ENCODE measurements at regions not wholly inside any gene's neighbourhood (a gene's known extent, or its start where the extent isn't known, plus 50 kb on each side); places are given as distances from the start of the nearest gene placed in this dataset.

- DNase-seq (ENCODE audit: extremely low read depth, low read depth, low spot score): no peak
Measured at GRCh38 chr10:107619139-107619538, 454.6 kb upstream of the SORCS1 start.

- DNase-seq (ENCODE audit: extremely low read depth, low read depth, low spot score): no peak
Measured at GRCh38 chr10:107618504-107618994, 454.0 kb upstream of the SORCS1 start.

GRCh38 chr10:107616463-107617410 lies 452.2 kb upstream of the SORCS1 start:
- DNase-seq (ENCODE audit: extremely low read depth, low read depth, low spot score): no peak

GRCh38 chr10:107616031-107616430 lies 451.5 kb upstream of the SORCS1 start:
- no peak for DNase-seq (ENCODE audit: extremely low read depth, low read depth, low spot score)

- no peak for DNase-seq (ENCODE audit: extremely low read depth, low read depth, low spot score)
Measured at GRCh38 chr10:107614939-107615685, 450.6 kb upstream of the SORCS1 start.

GRCh38 chr10:107611115-107611514 lies 446.6 kb upstream of the SORCS1 start:
- DNase-seq (ENCODE audit: extremely low read depth, low read depth, low spot score): no peak

GRCh38 chr10:107589081-107589480 lies 424.6 kb upstream of the SORCS1 start:
- no peak for DNase-seq (ENCODE audit: extremely low read depth, low read depth, low spot score)

- no peak for DNase-seq (ENCODE audit: extremely low read depth, low read depth, low spot score)
Measured at GRCh38 chr10:107585630-107586029, 421.1 kb upstream of the SORCS1 start.

- no peak for DNase-seq (ENCODE audit: extremely low read depth, low read depth, low spot score)
Measured at GRCh38 chr10:107583974-107584373, 419.5 kb upstream of the SORCS1 start.

- no peak for DNase-seq (ENCODE audit: extremely low read depth, low read depth, low spot score)
Measured at GRCh38 chr10:107579970-107580369, 415.5 kb upstream of the SORCS1 start.

- DNase-seq (ENCODE audit: extremely low read depth, low read depth, low spot score): no peak
Measured at GRCh38 chr10:107577221-107577620, 412.7 kb upstream of the SORCS1 start.

- DNase-seq (ENCODE audit: extremely low read depth, low read depth, low spot score): no peak
Measured at GRCh38 chr10:107576746-107577145, 412.2 kb upstream of the SORCS1 start.

GRCh38 chr10:107565014-107565413 lies 400.5 kb upstream of the SORCS1 start:
- no peak for DNase-seq (ENCODE audit: extremely low read depth, low read depth, low spot score)

- DNase-seq (ENCODE audit: extremely low read depth, low read depth, low spot score): no peak
Measured at GRCh38 chr10:107561136-107561650, 396.7 kb upstream of the SORCS1 start.

GRCh38 chr10:107557916-107558315 lies 393.4 kb upstream of the SORCS1 start:
- DNase-seq (ENCODE audit: extremely low read depth, low read depth, low spot score): no peak

GRCh38 chr10:107554333-107554732 lies 389.8 kb upstream of the SORCS1 start:
- no peak for DNase-seq (ENCODE audit: extremely low read depth, low read depth, low spot score)

GRCh38 chr10:107553470-107553869 lies 389.0 kb upstream of the SORCS1 start:
- DNase-seq (ENCODE audit: extremely low read depth, low read depth, low spot score): no peak

GRCh38 chr10:107552963-107553362 lies 388.5 kb upstream of the SORCS1 start:
- no peak for DNase-seq (ENCODE audit: extremely low read depth, low read depth, low spot score)

GRCh38 chr10:107548301-107548700 lies 383.8 kb upstream of the SORCS1 start:
- DNase-seq (ENCODE audit: extremely low read depth, low read depth, low spot score): no peak

GRCh38 chr10:107546986-107547385 lies 382.5 kb upstream of the SORCS1 start:
- DNase-seq (ENCODE audit: extremely low read depth, low read depth, low spot score): no peak

GRCh38 chr10:107546284-107546683 lies 381.8 kb upstream of the SORCS1 start:
- no peak for DNase-seq (ENCODE audit: extremely low read depth, low read depth, low spot score)
